GM19025 (cell line): ENCODE measurements at regions not wholly inside any gene's neighbourhood (a gene's known extent, or its start where the extent isn't known, plus 50 kb on each side); places are given as distances from the start of the nearest gene placed in this dataset.
"Not testable (repeated sequence)": the region's sequence is repeated elsewhere in the genome, so short reads cannot be mapped to it uniquely, and the experiment has no call there.

Experiments
- ATAC-seq: cut with Tn5 transposase; IDR thresholded peaks from one replicate; pipeline ENCODE4 v1.9.1; 2021; ENCODE audit warnings: mild to moderate bottlenecking, low read depth, moderate library complexity; ENCODE audit not compliant: unreplicated experiment

DNA sequence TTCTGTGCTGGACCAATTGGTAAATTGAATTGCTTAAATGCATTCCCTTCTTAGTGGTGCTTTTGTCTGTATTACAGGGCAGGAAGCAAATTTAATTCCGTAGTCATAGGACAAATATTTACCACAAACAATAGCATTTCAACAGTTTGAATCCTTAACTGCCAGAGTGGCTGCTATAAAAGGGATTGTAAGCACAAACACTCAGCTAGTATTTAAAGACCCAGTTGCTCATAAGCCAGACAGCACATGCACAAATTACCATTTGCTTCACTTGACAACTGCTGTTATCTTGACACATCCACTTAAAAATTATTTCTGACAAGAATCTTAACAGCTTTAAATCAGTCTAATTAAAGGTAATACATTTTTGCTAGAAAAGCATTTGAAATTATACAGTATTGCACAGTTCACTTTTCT is 490.2 kb upstream of the ADAMTS9 start:
- no peak for ATAC-seq

DNA sequence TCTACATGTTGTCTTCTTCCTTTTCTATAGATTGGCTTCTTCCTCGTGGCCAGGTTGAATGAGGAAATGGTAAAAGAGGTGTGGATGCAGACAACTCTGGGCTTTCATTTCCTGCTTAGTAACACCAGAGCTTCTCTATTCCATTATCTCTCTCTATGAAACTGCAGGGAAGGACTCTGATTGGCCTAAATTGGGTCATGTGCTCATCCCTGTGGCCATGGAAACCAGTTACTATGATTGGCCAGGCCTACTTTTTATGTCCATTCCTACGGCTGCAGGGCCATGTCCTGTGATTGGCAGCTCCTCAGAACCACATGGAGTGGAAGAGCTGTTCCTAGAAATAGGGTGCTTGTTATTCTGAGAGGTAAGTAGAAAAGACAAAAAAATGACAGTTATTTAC is 486.9 kb upstream of the ADAMTS9 start:
- ATAC-seq = no peak

DNA sequence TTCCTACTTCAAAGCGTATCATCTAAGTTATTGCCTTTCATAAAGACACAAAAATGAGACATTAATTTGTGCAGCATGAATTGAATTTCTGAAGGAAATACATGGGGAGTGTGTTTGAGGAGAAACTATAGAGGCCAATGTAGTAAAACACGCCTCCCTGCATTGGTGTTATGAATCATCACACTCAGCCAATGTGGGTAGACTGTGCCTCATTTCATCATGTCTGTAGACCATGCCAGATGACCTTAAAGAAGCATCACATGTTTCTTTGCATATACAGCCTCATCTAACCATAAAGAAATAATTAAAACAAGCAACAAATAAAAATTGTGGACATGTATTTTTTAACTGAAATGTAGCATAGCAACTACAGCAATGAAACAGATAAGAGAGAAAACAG is 486.0 kb upstream of the ADAMTS9 start:
- ATAC-seq = no peak

DNA sequence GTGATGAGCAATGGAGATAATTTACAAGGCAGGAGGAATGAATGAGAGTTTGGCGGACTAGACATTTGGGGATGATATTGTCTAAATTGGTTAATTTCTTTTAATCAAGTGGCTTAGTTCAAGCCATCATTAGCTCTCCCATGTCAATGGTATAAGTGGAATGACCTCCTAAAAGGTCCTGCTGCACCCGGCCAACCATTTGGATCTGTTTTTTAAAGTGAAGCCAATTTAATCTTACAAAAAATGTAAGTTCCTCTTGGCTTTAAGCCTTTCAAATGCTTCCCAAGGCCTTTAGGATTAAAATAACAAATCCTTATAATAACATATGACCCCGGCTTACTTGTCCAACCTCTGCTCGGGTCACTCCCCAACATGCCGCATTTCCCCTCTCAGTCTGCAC is 484.4 kb upstream of the ADAMTS9 start:
- no peak for ATAC-seq

DNA sequence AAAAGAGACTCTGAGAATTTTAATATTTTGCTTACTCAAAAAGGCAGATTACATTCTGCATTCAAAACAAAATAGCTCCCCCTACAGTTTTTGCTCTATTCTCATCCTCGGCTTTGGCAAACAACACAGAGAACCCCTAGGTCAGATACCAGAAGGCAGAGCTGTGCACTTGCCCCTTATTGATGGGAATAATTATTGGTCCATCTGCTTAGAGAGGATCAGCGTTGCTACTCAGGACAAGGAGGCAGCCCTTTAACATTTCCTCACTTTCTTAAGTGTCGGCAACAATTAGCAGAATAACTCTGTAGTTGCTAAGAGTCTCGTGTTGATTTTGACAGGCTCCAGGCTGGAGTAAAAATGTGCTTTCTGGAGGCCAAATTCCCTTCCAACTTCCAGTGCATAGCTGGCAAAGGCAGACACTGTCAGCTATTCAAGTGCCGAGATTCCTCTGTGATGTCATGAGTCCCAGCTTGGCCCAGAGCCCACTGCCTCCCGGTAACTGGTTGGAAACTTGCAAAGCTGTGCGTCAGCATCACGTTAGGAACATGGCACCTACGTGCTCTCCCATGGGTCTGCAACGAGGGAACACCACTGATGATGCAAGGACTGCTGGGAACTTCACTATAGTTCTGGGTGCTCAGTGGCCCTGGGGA is 482.7 kb upstream of the ADAMTS9 start:
- no peak for ATAC-seq

DNA sequence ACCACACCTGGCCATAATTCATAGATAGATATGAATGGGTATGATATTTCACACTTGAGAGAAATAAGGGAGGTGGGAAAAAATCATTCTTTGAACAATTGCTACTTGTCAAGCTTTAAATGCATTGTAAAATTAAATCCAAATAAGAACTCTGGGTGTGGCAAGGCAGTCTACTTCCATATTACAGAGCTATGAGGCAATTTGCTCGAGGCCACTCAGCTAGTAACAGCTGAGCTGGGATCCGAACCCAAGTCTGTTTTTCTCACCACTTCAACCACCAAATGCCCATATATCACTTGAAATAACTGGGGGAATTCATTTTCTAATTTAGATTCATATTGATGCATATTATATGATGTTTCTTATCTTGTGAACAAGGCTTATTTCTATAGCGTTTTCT is 482.2 kb upstream of the ADAMTS9 start:
- ATAC-seq = no peak

DNA sequence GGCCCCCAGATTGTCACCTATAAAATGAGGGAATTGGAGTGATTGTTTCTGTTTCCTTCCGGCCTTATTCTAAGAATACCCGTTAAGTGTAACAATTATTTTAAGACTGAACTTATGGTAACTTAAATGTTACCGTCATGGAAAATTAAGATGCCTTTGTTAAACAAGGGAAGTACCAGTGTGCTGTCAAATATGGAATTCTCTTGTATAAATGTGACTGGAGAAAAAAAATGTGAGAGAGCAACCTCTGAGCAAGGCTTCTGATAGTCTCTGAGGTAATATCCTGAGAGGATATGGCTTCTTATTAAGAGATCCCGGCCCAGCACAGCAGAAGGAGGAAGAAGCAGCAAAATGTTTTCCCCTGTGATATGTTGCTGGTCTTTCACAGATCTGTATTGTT is 480.7 kb upstream of the ADAMTS9 start:
- no peak for ATAC-seq

DNA sequence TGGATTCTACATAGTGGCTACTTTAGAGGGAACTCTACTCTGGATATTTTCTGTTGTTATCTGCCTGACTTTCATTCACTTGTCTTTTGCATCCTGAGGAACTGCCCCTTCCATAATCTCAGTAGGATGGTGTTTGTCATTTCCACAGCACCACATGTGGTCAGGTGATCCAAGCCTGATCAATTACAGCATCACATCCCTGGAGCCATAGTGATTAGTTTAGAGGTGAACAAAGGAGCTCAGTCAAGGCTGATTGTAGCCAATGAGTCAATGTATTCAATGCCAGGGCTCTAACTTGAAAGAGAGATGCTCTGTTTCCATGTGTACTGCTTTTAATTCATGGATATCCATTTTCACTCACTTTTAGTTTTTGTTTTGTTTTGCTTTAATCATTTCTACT is 478.7 kb upstream of the ADAMTS9 start:
- no peak for ATAC-seq

DNA sequence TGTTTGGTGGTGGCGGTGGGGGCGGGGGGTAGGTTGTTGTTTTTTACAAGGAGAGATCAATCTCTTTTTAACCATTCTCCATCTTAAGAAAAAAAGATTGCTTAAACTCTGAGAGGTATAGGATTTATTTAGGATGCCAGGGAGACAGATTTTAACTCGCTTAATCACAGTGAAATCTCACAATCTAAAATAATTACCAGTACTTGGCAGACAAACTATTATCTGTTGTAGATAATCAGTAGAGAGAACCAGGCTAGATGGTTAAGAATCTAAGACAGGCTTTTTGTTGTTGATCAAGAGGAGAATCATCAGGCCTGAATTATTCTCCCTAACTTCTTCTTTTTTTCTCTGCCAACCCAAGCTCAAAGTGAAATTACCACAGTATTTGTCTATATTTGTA is 470.2 kb upstream of the ADAMTS9 start:
- ATAC-seq = no peak

DNA sequence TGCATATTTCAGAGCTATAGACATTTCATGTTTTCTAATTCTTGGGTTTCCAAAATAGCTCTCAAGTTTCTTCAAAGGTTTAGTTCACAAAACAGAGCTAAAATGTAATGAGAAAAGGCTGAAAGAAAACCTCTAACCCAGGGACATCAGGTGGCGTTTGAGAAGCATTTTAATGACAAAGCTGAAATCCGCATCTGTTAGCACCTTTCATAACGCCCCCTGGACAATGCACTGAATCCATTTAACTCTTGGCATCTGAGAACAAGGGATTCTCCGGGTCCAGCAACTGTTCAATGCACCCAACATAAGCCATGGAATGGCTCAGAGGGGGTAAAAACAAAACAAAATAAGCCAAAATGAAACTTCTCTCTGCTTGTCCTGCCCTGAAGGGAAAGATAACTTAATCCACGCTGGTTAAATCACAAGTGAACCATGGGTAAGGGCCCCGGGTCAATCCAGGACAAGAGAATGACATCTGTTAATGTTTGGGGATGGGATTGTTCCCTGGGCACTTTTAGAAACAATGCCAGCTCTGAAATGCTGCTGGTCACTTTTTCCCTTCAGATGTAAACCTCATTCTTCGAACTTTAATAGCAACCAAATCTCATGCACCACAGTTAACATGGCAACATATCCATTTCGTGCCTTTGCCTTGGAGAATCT is 466.2 kb upstream of the ADAMTS9 start:
- ATAC-seq = no peak

DNA sequence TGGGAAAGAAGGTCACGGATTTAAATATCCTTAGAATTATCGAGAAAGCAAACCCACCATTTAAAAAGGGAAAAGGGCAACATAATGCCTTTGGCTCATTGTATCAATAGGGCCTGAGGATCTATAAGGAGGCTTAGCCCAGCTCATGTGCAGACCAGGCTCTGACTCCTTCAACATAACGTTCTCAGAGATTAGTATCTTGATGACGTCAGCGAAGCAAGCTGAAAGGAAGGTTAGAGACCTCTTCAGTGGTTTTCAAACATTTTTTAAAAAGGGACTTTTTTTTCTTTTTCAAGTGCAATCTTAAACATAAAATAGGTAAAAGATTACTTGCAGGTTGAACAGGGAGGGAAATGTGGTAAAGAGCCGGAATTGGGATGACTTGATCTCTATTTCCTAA is 463.9 kb upstream of the ADAMTS9 start:
- no peak for ATAC-seq

DNA sequence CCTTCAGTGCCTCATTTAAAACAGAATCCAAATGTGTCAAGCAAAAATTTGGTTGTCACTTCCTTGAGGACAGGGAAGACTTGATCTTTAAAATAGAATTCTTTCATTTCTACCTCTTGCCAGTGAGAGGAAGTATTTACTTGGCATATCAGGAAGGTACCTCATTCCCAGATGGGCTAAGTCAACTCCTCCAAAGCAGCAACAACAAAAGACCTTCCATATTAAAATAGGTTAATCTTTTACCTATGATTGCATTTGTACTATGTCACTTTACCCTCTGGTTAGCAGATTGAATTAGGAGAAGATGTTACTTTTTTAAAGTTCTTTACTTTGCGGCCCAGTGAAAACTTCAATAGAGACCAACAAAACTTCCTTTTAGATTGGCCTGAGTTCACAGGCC is 462.1 kb upstream of the ADAMTS9 start:
- no peak for ATAC-seq

DNA sequence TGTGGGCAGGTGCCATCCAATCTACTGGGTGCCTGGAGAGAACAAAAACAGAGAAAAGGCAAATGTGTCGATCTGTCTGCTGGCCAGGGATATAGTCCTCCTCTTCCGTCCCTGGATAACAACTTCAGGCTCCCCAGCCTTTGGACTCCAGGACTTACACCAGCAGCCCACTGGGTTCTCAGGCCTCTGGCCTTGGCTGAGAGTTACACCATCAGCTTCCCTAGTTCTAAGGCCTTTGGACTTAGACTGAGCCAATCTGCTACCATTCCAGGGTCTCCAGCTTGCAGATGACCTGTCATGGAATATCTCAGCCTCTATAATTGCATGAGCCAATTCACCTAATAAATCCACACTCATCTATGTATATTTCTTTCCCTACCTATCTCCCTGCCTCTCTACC is 460.9 kb upstream of the ADAMTS9 start:
- ATAC-seq = no peak

DNA sequence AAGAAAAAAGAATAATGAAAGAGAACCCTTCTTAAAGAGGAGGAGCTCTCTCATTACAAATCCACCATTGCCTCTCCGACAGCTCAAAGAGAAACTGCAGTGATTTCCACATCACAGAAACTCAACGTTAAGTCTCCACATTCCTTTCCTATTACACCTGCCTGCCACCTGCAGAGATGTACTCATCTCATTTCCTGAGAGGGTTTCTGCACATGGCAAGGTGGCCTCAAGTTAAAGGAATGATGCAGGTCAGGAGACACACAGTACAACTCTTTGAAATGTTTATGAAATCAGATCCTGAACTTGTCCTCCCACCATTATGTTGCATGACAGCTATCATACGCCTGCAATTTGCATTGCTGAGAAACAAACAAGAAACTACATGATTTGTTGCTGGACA is 458.4 kb upstream of the ADAMTS9 start:
- no peak for ATAC-seq

DNA sequence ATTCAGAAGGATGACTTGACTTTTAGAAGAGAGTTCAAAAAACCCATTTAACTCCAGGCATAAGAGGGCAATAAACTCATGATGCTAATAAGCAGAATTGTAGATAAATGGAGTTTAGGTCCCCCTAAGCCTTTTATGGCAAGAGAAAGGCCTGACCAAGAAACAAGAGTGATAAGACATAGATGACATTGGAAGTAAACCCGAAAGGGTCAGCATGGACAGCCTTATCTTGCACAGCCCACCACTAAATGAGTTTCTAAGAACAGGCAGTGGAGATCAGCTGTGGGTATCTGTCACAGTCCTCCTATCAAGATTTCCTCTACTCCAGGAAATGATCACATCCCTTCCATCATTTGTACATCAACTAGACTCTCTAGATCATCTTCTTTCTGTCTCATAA is 457.9 kb upstream of the ADAMTS9 start:
- no peak for ATAC-seq

DNA sequence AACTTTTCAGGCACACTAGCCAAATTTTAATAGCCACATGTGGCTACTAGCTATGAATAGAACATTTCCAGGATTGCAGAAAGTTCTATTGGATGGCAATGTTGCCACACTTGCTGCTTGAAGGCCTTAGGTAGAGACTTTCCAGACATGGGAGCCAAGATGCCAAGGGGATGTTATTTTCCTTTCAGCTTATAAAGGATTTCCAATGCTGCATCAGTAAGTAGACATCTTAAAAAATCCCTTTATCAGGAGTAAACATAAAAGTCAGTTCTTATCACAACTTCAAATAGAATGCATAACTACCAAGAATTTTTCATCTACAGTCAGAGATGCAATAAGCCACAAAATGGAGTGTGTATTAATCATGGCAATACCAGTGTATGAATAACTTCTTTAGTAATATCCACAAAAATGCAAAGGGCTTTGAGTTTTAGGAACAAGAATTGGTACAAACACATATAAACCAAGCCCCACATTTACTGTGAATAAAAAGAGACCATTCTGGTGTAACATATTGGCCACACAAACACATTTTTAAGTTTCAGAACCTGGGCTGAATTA is 457.1 kb upstream of the ADAMTS9 start:
- ATAC-seq = no peak

DNA sequence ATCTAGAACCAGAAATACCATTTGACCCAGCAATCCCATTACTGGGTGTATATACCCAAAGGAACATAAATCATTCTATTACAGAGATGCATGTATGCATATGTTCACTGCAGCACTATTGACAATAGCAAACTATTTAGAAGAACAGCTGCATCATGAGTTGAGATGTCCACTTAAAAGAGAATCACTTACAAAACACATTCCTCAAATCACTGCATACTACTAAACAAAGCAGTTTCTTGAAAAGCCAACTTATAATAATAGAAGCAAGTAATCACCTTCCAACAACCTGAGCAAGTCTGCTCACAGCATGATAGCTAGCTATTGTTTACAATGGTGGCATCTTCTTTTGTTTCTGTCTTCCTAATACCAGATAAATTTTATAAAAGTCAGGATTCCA is 454.7 kb upstream of the ADAMTS9 start:
- no peak for ATAC-seq

DNA sequence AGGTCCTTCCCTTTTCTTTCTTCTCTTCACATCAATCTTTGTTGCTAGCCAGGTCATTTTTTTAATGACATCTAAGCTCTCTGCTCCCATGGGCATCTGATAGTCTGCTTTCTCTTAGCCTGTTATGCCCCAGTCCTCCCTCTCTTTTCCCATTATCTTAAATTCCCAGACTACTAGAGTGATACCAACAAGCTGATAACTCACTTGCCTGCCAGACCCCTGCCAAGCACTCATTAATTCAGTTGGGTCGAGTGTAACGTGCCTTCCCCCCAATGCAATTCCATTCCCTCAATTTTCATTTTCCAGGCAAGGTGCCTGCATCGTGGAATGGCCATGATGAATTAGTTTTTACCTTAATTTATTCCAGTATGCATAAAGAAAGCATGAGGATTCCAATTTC is 450.8 kb upstream of the ADAMTS9 start:
- no peak for ATAC-seq

DNA sequence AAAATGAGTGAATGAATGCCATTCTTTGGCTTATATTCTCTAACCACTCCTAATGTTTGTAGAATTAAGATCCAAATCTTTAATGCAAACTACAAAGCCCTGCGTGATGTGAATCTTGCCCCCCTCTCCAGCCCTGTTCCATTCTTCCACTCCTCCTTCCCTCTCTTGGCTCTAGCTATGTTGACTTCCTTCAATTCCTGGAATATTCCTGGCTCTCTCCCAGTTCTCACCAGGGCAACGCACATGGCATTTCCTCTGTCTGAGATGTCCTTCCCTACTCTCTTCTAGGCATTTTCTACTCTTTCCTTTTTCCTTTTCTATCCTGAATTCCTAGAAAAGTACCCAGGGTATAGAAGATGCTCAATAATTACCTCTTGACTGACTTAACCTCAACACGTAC is 446.0 kb upstream of the ADAMTS9 start:
- not testable (repeated sequence) for ATAC-seq

DNA sequence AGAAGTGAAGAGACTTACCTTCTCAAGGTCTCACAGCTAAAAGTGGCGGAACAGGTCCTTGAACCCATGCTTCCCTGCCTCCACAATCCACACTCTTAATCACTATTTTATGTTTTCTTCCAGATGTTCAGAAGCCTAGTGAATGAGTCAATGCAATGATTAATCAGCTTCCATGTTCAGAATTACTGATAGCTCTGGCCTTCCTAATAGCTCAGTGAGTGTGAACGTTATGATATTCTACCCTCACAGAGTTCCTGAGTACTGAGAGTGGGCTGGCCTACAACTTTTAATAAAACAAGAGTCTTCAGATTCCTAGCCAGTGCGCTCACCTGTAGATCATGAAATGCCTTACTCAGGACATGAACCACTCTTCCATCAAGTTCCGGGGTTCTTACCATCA is 443.0 kb upstream of the ADAMTS9 start:
- no peak for ATAC-seq

DNA sequence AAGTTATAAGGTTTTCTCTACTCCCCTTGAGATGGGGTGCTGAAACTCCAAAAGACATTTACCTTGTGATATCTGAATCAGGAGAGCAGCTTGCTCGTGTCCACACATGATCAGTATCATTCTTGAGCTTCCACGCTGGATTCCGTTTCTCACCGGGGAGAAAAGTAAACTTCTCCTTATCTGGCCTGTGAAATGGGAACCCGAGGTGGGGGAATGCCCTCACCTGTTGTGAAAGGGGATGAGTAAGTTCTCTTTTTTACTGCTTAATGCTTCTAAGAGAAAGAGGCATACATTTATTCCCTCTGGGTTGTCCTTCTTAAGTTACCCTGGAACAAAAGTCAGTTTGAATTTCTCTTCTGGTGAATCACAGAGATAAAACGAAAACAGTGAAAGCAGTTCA is 440.5 kb upstream of the ADAMTS9 start:
- ATAC-seq = no peak
